ENCODE measurements at regions not wholly inside any gene's neighbourhood (a gene's known extent, or its start where the extent isn't known, plus 50 kb on each side); places are given as distances from the start of the nearest gene placed in this dataset.

DNA sequence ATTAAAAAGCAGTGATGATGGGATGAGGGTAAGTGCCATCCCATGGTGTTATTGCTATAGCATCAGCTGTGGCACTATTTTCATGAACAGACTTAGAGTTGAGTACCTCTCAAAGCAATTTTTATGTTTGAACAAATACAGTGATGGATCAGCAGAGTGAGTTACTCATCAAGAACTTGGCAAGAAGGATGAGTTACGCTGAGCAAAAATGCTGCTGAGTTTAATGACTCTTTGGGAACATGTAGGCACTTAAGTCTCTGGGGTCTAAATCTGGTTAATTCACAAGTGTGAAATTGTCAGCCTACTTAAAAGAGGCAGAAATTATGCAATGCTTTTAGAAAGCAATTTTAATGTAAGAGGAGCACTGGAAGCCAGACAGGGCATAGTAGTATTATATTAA is 78.5 kb upstream of the AHI1 start:
- Histone ChIP-seq H3K79me2 (replicated peaks; ENCODE audit: insufficient read depth) (no peaks in the 10 kb centered on the region), H3K4me3 (no peak overlapping the region), H3K4me2 (no peak overlapping the region), H3K27me3 (ENCODE audit: insufficient read depth) (no peaks in the 10 kb centered on the region), H4K20me1 (replicated peaks; ENCODE audit: insufficient read depth) (no peaks in the 10 kb centered on the region), H2AFZ (no peak overlapping the region), H3K27ac (ENCODE audit: low read depth) (no peak overlapping the region), H3K9me2 (ENCODE audit: insufficient read depth) (no peaks in the 10 kb centered on the region; the same call in 1 of the 2 replicates), H3K4me1 (ENCODE audit: insufficient read depth) (no peaks in the 10 kb centered on the region), H3K36me3 (ENCODE audit: insufficient read depth) (no peaks in the 10 kb centered on the region), H3F3A (replicated peaks; ENCODE audit: low read depth) (no peaks in the 10 kb centered on the region)
- Mint-ChIP-seq H3K4me1 (peaks cover under 1% of the 10 kb centered on the region; the same call in 2 of the 3 replicates), H3K4me3 (no peak overlapping the region), H3K9me3 (no peaks in the 10 kb centered on the region), H3K36me3 (ENCODE audit: low read depth) (no peaks in the 10 kb centered on the region), H3K27me3 (ENCODE audit: insufficient read depth, low read depth, poor library complexity) (no peaks in the 10 kb centered on the region), H3K27ac (no peak overlapping the region)
- DNase-seq (ENCODE audit: low spot score) (no peak), ATAC-seq (no peak)
- no peak for TF ChIP-seq POLR2AphosphoS5 (IDR thresholded peaks at IDR 0.05; ENCODE audit: low read depth)
- no peak for TF ChIP-seq CREB1 (CRISPR knock-in tag; IDR thresholded peaks at IDR 0.05; ENCODE audit: low read depth)
- TF ChIP-seq STAT1 (IDR thresholded peaks at IDR 0.05; ENCODE audit: unreplicated experiment): no peak
- TF ChIP-seq ZNF114 (CRISPR knock-in tag; IDR thresholded peaks at IDR 0.05): no peak
- TF ChIP-seq, protein P1, sequence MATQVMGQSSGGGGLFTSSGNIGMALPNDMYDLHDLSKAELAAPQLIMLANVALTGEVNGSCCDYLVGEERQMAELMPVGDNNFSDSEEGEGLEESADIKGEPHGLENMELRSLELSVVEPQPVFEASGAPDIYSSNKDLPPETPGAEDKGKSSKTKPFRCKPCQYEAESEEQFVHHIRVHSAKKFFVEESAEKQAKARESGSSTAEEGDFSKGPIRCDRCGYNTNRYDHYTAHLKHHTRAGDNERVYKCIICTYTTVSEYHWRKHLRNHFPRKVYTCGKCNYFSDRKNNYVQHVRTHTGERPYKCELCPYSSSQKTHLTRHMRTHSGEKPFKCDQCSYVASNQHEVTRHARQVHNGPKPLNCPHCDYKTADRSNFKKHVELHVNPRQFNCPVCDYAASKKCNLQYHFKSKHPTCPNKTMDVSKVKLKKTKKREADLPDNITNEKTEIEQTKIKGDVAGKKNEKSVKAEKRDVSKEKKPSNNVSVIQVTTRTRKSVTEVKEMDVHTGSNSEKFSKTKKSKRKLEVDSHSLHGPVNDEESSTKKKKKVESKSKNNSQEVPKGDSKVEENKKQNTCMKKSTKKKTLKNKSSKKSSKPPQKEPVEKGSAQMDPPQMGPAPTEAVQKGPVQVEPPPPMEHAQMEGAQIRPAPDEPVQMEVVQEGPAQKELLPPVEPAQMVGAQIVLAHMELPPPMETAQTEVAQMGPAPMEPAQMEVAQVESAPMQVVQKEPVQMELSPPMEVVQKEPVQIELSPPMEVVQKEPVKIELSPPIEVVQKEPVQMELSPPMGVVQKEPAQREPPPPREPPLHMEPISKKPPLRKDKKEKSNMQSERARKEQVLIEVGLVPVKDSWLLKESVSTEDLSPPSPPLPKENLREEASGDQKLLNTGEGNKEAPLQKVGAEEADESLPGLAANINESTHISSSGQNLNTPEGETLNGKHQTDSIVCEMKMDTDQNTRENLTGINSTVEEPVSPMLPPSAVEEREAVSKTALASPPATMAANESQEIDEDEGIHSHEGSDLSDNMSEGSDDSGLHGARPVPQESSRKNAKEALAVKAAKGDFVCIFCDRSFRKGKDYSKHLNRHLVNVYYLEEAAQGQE (IDR thresholded peaks at IDR 0.05; ENCODE audit: unreplicated experiment): no peak
- TF ChIP-seq EZH2phosphoT487 (IDR thresholded peaks at IDR 0.05; ENCODE audit: unreplicated experiment): no peak
- TF ChIP-seq, protein P2, sequence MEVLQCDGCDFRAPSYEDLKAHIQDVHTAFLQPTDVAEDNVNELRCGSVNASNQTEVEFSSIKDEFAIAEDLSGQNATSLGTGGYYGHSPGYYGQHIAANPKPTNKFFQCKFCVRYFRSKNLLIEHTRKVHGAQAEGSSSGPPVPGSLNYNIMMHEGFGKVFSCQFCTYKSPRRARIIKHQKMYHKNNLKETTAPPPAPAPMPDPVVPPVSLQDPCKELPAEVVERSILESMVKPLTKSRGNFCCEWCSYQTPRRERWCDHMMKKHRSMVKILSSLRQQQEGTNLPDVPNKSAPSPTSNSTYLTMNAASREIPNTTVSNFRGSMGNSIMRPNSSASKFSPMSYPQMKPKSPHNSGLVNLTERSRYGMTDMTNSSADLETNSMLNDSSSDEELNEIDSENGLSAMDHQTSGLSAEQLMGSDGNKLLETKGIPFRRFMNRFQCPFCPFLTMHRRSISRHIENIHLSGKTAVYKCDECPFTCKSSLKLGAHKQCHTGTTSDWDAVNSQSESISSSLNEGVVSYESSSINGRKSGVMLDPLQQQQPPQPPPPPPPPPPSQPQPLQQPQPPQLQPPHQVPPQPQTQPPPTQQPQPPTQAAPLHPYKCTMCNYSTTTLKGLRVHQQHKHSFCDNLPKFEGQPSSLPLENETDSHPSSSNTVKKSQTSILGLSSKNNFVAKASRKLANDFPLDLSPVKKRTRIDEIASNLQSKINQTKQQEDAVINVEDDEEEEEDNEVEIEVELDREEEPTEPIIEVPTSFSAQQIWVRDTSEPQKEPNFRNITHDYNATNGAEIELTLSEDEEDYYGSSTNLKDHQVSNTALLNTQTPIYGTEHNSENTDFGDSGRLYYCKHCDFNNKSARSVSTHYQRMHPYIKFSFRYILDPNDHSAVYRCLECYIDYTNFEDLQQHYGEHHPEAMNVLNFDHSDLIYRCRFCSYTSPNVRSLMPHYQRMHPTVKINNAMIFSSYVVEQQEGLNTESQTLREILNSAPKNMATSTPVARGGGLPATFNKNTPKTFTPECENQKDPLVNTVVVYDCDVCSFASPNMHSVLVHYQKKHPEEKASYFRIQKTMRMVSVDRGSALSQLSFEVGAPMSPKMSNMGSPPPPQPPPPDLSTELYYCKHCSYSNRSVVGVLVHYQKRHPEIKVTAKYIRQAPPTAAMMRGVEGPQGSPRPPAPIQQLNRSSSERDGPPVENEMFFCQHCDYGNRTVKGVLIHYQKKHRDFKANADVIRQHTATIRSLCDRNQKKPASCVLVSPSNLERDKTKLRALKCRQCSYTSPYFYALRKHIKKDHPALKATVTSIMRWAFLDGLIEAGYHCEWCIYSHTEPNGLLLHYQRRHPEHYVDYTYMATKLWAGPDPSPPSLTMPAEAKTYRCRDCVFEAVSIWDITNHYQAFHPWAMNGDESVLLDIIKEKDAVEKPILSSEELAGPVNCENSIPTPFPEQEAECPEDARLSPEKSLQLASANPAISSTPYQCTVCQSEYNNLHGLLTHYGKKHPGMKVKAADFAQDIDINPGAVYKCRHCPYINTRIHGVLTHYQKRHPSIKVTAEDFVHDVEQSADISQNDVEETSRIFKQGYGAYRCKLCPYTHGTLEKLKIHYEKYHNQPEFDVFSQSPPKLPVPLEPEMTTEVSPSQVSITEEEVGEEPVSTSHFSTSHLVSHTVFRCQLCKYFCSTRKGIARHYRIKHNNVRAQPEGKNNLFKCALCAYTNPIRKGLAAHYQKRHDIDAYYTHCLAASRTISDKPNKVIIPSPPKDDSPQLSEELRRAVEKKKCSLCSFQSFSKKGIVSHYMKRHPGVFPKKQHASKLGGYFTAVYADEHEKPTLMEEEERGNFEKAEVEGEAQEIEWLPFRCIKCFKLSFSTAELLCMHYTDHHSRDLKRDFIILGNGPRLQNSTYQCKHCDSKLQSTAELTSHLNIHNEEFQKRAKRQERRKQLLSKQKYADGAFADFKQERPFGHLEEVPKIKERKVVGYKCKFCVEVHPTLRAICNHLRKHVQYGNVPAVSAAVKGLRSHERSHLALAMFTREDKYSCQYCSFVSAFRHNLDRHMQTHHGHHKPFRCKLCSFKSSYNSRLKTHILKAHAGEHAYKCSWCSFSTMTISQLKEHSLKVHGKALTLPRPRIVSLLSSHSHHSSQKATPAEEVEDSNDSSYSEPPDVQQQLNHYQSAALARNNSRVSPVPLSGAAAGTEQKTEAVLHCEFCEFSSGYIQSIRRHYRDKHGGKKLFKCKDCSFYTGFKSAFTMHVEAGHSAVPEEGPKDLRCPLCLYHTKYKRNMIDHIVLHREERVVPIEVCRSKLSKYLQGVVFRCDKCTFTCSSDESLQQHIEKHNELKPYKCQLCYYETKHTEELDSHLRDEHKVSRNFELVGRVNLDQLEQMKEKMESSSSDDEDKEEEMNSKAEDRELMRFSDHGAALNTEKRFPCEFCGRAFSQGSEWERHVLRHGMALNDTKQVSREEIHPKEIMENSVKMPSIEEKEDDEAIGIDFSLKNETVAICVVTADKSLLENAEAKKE (CRISPR knock-in tag; IDR thresholded peaks at IDR 0.05): no peak
- TF ChIP-seq EZH2 (IDR thresholded peaks at IDR 0.05; ENCODE audit: low read depth, unreplicated experiment): no peak
- TF ChIP-seq JUNB (IDR thresholded peaks at IDR 0.05; ENCODE audit: unreplicated experiment): no peak
- TF ChIP-seq, protein P3, sequence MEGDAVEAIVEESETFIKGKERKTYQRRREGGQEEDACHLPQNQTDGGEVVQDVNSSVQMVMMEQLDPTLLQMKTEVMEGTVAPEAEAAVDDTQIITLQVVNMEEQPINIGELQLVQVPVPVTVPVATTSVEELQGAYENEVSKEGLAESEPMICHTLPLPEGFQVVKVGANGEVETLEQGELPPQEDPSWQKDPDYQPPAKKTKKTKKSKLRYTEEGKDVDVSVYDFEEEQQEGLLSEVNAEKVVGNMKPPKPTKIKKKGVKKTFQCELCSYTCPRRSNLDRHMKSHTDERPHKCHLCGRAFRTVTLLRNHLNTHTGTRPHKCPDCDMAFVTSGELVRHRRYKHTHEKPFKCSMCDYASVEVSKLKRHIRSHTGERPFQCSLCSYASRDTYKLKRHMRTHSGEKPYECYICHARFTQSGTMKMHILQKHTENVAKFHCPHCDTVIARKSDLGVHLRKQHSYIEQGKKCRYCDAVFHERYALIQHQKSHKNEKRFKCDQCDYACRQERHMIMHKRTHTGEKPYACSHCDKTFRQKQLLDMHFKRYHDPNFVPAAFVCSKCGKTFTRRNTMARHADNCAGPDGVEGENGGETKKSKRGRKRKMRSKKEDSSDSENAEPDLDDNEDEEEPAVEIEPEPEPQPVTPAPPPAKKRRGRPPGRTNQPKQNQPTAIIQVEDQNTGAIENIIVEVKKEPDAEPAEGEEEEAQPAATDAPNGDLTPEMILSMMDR (conservative IDR thresholded peaks at IDR 0.05; ENCODE audit: low read depth in 2 of 2): no peak
- TF ChIP-seq NANOG (IDR thresholded peaks at IDR 0.05; ENCODE audit: borderline replicate concordance): no peak
- TF ChIP-seq ZNF331 (CRISPR knock-in tag; IDR thresholded peaks at IDR 0.05; ENCODE audit: low read depth): no peak

All from GM23338 (cell line).